H1 (cell line): ENCODE measurements at regions not wholly inside any gene's neighbourhood (a gene's known extent, or its start where the extent isn't known, plus 50 kb on each side); places are given as distances from the start of the nearest gene placed in this dataset.

Experiments
- BRCA1 ChIP-seq: IDR thresholded peaks from 2 replicates; pipeline ENCODE4 v1.6.1; 2012; ENCODE audit warnings: low read depth, low read length, improper control_type of control experiment
- CEBPB ChIP-seq: IDR thresholded peaks from 2 replicates; pipeline ENCODE4 v1.6.1; 2012; ENCODE audit warnings: low read depth, low read length
- CREB1 ChIP-seq: IDR thresholded peaks from 2 replicates; pipeline ENCODE4 v1.6.1; 2012; ENCODE audit warnings: inconsistent platforms
- RBBP5 ChIP-seq: IDR thresholded peaks from 2 replicates; pipeline ENCODE4 v1.7.1; 2012; ENCODE audit warnings: low read depth, mild to moderate bottlenecking, inconsistent platforms, low read length, moderate library complexity, borderline replicate concordance
- SIN3A ChIP-seq, 2 experiments: IDR thresholded peaks in 1 of 2; conservative IDR thresholded peaks in 1 of 2; 2 replicates each; pipeline ENCODE4 v1.6.1; 2011 to 2012; ENCODE audit warnings: low read length in 2 of 2, improper control_type of control experiment in 1 of 2, low read depth in 1 of 2, mild to moderate bottlenecking in 1 of 2

- TF ChIP-seq BRCA1: no peak
- no peak for TF ChIP-seq CREB1
- no peak for TF ChIP-seq SIN3A (conservative IDR thresholded peaks at IDR 0.05 in 1 of 2, IDR thresholded peaks at IDR 0.05 in 1 of 2; ENCODE audit: low read depth in 1 of 2, low read length in 2 of 2)
- TF ChIP-seq RBBP5: no peak
- no peak for TF ChIP-seq CEBPB
These were observed 198.3 kb upstream of the CNTNAP5 start (continued) for GRCh38 chr2:123826729-123827271.
